ENCODE measurements at regions not wholly inside any gene's neighbourhood (a gene's known extent, or its start where the extent isn't known, plus 50 kb on each side); places are given as distances from the start of the nearest gene placed in this dataset.
"Not testable (repeated sequence)": the region's sequence is repeated elsewhere in the genome, so short reads cannot be mapped to it uniquely, and the experiment has no call there.

DNA sequence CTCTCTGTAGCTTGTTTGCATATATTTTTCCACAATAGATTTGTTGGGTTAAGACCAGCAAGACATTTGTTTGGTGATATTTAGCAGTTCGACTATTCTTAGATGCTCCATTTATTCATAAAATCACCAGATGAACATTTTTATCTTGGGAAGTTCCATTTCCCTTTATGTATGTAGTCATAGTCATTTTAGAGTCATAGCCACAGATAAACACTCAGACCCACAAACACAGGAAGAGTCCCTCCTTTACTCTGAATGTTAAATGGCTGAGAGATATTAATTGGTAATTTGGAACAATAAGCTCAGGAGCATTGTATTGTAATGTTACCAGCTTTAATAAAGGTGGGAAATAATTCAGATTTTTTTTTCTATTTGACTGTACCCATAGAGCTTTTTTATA, 1608.7 kb downstream of the STIM2 start:
- DNase-seq (ENCODE audit: low read depth in 2 of 2), result no peak

DNA sequence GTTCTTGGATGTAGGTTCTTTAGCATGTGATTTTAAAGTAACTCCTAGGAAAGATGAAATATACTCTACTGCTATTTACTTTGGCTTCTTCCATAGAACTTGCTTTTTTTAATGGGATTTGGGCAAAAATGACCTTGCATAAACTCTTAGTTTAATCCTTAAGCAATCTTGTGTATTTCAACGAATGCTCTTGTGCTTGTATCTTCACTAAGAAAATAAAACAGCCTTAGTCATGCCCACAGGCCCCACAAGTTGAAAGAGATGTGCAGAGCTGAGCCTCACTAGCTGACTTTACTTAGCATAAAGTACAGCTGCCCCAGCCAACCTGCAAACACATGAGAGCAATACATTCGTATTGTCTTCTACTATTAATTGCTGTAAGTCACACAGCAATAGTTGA, 1609.2 kb downstream of the STIM2 start:
- DNase-seq (ENCODE audit: low read depth in 2 of 2), result no peak

DNA sequence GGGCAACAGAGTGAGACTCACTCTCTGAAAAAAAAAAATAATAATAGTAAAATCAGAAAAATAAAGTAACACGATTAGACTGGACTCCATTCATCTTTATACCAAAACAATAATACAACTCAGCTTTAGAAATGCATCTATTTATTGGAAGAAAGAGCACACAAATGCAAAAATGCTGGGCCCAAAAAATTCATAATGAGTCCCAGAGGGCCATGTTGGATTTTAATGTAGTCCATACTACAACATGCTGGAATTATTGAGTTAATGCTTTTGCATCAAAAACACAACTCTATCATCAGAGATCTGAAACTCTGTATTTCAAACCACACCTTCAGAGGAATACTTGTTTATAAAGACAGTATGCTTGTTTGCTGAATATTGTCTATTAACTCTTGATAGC, 1614.7 kb downstream of the STIM2 start:
- DNase-seq (ENCODE audit: low read depth in 2 of 2), result no peak

DNA sequence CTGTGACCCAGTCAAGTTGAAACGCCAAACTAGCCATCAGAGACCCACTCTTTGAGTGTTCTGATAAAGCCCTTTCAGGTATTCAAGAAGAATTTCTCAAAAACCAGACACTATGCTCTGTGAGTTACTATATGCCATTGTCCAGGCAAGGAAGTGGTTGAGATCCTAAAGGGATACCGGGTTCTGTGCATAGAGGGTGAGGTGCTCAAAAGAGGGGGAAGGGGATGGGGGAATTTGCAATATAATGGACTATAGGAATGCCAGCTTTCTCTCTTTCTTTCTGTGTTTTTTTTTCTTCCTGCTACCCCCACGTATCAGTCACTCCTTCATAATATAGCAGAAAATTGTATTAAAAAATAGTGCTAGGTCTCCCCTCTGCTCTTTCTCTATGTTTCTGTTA, 1619.0 kb downstream of the STIM2 start:
- DNase-seq (ENCODE audit: low read depth in 2 of 2), result no peak

DNA sequence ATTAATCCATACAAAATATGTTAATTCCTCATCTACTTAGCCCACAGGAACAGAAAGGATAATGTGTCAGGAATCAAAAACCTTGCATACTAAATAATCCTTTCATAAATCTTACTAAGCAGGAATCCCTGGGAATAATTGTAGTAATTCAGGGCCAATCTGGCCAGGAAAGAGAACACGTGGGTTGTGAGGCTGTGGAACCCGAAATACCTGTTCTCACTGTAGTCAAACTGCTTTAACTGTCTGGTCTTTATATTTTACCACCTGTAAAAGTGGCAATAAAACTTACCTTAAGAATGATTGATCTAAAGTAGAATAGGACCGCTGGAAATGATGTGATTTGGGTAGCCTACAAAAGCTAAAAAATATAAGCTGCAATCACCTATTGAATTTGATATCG, 1620.9 kb downstream of the STIM2 start:
- no peak for DNase-seq (ENCODE audit: low read depth in 2 of 2)

DNA sequence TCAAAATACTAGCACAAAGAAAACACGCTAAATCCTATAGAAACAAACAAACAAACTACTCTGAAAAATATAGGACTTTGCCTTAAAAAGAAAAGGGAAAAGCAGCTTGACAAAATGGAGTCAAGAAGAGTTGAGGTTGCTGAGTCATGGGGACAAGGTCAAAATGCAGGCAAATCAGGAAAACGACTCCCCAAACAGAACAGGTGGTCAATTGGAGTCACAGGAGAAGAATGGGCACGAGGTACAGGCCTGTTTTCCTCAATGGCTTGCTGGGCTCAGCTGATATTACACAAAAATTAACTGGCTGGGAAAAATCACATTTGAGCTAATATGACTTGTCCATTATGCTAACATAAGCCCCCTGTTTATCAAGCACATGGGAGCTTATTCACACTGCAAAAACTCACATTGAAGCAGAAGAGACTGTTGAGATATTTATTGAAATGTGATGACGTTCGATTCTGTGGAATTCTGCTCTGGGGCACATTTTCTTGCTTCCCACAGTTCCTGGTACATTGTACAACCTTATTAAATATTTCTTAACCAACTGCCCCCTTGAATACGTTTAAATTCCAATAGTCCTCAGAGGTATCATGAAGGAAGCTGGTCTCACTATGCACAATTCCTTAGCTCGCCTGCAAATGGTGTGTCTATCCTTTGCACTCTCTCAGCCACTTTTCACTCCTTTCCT, 1622.1 kb downstream of the STIM2 start:
- no peak for DNase-seq (ENCODE audit: low read depth in 2 of 2)

DNA sequence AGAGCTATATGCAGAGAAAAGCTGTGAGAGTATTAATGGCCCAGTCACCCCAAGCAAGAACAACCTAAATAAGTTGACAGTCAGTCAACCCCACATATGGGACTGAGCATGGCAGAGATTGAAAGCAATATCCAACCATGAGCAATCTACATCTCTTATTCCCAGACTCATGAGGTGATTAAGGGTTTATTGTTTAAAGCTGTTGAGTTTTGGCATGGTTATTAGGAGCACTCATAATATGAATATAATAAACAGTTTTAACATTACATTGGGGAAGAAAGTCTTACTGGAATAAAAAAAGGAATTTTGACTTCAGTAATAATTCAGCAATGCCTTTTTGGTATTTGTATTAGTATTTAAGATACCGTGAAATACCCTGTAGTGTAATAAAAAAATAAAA, 1627.4 kb downstream of the STIM2 start:
- no peak for DNase-seq (ENCODE audit: low read depth in 2 of 2)

DNA sequence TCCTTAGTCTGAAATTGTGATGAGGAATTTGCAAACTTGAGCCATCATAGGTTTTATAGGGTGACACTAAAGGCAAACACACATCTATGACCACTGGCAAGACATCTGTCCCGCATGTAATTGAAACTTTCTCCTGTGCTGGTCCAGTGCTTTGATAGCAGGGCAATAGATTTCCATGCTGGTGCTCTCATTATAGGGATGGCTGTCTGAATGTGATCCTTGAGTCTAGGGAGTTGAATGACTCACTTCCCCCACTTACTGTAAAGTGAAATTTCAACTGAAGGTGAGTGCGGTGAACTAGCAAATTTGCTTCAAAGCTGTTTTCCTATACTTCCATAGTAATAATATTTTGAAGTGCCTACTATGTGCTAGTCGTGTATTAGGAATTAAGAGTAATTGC, 1630.0 kb downstream of the STIM2 start:
- DNase-seq (ENCODE audit: low read depth in 2 of 2), result no peak

DNA sequence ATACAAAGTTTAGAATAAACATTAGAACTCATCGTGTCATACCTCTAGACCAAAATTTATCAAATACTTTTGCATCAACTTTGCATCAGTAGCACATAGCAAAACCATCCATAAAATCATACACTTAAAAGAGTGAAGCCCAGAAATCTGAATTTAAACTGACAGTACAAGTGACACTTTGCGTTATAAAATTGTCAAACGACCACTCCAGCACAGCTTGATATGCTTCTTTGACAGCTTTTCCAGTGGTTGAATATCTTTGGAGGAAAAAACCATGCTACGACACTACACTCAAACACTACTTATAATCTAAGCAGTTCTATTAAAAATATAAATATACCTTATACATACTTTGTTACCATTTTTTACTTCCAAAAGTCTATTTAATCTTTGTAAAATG, 1644.4 kb downstream of the STIM2 start:
- no peak for DNase-seq (ENCODE audit: low read depth in 2 of 2)

DNA sequence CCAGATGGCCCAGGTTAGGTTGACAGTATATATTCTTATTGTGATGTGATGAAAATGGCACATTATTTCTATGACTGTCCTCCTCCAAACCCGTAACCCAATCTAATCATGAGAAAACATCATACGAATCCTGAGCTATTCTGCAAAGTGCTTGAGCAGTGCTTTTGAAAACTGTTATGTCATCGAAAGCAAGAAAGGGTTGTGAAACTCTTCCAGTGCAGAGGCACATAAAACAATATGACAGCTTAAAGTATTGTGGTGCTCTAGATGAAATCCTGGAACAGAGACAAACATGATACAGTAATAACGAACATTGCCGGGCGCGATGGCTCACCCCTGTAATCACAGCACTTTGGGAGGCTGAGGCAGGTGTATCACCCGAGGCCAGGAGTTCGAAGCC, 1648.0 kb downstream of the STIM2 start:
- DNase-seq (ENCODE audit: low read depth in 2 of 2), result no peak

DNA sequence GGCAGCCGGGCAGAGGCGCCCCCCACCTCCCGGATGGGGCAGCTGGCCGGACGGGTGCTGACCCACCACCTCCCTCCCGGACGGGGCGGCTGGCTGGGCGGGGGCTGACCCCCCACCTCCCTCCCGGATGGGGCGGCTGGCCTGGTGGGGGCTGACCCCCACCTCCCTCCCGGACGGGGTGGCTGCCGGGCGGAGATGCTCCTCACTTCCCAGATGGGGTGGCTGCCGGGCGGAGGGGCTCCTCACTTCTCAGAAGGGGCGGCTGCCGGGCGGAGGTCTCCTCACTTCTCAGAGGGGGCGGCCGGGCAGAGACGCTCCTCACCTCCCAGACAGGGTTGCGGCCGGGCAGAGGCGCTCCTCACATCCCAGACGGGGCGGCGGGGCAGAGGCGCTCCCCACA, 1654.1 kb downstream of the STIM2 start:
- not testable (repeated sequence) for DNase-seq (ENCODE audit: low read depth in 2 of 2)

DNA sequence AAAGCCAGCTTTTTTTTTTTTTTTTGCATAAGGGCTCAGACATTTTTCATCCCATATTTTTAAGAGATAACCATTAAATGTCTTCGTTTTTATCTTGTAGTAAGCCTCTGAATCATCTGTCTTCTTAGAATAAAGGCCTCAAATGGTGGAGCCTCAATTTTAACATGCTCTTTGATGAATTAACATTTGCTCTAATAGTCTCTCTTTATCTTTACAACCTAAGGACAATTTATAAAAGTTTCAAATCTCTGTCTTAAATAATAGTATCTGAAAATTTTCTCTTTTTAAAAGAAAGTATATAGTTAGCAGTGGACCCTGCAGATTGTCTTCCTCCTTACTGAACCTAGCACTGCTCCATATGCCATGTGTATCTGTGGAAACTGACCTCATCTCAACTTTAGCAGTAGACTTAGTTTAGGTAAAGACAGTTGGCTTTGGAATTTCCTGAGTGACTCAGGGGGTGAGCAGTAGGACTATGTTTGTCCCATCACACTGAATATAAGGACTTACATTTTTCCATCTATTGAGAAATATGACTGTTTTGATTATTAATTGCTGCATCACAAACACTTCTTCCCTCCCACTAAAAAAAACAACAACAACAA, 1658.0 kb downstream of the STIM2 start:
- DNase-seq (ENCODE audit: low read depth in 2 of 2), result no peak

DNA sequence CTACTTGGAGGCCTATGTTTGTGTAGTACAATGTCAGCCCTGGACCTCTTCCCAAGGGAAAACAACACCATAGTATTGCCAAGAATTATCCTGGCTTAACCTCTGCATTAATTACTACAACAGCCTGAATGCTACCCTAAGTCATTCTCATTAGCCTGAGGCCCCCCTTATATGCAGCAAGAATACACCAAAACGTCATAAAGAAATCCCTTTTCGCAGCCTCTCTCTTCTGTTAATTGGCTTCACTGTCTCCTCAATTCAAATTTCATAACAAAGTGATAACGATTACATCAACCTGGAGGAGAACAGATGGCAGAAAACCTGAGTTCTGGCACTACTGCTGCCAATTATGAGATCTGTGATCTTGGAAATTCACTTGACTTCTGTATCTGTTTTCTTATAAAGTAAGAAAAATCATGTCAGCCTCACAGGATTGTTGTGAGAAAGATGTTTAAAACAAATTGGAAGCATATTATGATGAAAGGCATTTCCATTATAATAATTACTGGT, 1663.1 kb downstream of the STIM2 start:
- no peak for DNase-seq (ENCODE audit: low read depth in 2 of 2)

DNA sequence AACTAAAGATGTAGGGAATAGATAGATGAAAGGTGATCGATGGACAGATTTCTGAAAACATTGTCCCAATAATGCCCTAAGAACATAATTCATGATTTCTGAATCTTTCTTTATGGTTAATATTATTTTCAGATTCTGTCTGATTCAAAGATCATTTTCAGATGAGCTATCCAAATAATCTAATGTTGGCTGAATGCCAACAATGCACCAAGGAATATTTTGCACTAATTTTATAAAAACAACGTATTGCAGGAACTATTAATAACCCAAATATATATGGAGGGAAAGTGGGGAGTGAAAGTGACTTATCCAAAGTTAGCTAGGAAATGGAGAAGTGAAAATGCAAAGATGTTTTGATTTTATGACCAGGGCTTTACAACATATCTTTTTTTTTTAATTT, 1675.5 kb downstream of the STIM2 start:
- no peak for DNase-seq (ENCODE audit: low read depth in 2 of 2)

DNA sequence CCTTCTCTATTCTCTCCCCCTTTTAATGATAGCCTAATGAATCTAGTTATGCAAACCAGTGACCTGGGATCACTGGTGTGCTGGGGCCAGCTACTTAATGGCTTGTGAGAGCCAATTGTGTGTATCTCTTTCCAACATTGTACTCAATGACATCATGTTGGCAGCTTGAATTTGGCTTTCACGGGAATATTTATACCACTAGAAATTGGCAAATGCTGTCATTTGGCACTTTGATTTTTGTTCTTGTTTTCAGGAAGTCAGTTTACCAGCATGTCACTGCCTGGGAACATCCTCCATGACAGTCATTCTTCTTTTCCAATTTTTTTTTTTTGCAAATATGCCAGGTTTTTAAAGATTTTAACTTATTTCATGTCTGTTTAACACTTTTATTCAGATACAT, 1685.3 kb downstream of the STIM2 start:
- DNase-seq (ENCODE audit: low read depth in 2 of 2), result no peak

DNA sequence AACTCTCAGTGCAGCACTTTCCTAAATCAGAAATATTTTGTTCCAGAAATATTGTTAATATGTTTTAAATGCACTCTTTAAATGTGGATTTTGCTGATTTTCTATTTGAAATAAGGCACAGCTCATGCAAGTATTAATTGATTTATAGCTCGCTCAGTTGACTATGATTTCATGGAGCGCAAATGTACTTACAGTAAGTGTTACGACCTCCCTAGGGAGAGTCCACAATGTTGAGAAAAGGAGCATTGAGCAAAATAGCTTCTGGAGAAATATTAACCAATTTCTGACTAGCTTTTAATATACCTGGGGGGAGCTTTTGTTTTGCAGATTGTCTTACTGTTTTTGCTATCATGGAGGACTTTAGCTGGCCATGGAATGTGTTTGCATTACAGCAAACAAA, 1687.5 kb downstream of the STIM2 start:
- no peak for DNase-seq (ENCODE audit: low read depth in 2 of 2)

DNA sequence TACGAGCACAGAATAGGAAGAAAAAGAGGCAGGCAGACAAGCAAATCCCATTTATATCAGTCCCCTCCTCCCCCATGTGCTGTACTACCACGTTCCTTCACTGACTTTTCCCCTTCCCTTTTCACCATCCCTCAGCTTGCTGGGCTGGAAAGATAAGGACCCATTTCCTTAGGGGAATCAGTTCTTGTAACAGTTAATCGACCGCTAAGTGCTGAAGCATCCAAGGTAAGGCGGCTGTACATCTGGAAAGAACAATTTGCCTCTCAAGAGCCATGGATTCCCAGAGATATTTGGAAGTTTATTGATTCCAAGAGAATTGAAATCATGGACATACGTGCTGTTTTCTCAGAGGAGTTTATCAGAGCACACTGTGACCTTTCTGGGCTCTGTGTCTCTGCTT, 1688.0 kb downstream of the STIM2 start:
- DNase-seq (ENCODE audit: low read depth in 2 of 2), result no peak

DNA sequence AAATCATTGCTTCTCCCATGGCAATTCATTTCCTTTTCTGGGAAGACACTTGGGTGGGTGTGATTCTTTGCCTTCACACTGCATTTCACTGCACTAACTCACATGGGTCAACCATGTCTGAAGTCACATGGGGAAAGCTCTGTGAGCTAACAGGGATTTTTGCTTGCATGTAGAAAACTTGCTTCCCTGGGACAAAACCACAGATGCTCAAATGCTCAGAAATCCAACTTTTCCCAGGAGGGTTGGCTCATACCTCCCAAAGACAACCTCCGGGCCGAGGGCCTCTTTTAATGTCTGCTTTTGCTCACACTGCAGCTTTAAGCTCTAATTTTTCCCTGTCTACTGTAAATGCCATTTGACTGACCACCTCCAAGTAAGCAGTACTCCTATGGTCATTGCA, 1695.2 kb downstream of the STIM2 start:
- peak; percentile 33 to 41 for DNase-seq (ENCODE audit: low read depth in 2 of 2)

DNA sequence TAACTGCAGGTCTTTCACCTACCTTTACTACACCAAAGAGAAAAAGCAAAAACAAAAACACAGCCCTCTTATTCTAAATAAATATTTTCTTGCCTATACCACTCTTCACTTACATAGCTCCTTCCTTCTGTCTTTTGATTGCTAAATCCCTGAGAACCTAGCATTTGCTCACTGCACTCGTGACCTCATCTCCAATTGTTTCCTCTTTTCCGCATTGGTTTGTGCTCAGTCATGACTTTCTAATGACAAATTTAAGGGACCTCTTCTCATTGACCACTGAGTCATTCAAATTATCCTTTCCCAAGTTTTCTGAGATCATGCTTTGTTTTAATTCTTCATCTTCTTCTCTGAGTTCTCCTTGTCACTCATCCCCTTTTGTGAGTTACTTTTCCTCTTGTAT, 1697.1 kb downstream of the STIM2 start:
- DNase-seq (ENCODE audit: low read depth in 2 of 2), result no peak

DNA sequence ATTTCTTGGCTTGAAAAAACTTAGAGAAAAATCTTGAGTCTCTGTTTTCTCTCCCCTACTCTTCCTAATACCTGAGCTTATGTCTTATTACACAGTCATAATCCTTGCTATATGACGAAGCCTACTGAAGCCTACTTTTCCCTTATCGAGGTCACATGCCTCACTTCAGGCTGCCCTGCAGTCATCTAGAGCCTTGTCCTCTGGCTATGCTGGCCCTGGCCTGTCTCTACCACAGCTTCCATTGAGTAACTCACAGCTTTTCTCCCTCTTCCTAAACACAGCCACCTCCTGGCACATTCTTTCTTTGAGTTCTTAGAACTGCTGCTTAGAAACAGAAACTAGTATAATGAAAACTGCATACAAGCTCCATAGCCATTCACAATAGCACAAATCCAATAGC, 1698.3 kb downstream of the STIM2 start:
- no peak for DNase-seq (ENCODE audit: low read depth in 2 of 2)

DNA sequence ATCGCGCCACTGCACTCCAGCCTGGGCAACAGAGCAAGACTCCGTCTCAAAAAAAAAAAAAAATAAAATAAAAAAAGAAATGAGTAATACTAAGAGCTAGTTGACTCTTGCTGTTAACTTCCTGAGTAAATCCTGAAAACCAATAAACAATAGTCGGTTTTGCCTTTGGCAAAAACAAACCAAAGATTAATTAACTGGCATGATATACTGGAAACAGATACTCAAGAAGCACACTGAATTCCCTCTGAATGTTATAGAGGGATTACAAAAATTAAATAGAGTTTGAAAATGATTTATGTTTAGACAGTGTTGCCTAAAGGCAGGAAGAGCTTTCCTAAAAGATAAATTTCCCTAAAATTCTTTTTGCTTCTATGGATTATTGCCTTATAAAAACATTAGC, 1702.3 kb downstream of the STIM2 start:
- DNase-seq (ENCODE audit: low read depth in 2 of 2), result no peak

DNA sequence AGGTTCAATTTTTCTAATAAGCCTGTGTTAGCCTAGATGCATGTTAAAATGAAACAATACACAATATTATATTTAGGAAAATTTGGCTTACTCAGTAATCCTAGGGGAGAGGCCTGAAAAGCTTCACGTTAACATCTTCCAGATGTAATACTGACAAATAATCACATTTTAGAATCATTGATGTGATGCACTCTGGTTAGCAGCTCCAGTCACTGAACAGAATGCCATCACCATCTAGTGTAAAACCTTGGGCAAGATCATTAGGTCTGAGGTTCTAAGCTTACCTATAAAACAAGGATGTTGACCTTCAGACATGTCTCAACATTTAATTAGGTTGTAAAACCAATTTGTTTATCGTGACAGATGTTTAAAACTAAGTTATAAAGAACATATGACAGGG, 1704.8 kb downstream of the STIM2 start:
- no peak for DNase-seq (ENCODE audit: low read depth in 2 of 2)

DNA sequence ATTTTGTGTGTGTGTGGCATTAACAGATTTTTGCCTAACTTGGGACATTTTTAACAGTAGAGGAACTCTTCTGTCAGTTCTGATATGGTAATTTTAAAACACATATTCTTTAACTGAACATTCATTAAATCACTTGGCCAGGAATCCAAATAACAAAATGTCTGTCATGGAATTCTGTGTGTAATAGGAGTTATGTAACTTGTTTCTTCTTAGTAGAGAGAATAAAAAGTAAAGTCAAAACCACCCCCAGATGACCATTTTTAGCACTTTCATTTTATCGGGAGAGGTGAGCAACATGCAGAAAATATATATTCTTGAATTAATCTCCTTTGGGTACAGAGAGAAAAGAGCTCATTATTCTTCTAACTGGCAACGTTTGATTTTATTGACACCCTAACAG, 1740.3 kb downstream of the STIM2 start:
- no peak for DNase-seq (ENCODE audit: low read depth in 2 of 2)

DNA sequence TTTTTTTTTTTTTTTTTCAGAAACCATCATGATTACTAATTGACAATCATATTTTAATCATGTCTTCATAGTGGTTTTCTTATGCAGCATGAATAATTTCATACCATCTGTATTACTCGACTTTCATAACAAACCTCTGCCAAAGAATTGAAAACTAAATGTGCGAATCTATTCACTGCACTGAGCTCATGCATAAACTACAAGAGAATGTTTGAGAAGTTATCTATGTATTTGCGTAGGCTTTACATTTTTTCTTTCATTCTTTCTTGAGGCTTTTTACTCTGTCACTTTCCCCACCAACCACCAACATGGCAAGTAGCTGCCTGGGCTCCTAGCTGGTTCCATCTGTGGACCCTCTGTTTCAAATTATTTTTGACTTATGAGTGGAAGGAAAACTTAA, 1761.0 kb downstream of the STIM2 start:
- DNase-seq (ENCODE audit: low read depth in 2 of 2), result peak; percentile 25 to 49

Data from fibroblast of skin of left biceps (primary cell).